Astrocyte (in vitro differentiated cells and primary cell): ENCODE measurements at regions not wholly inside any gene's neighbourhood (a gene's known extent, or its start where the extent isn't known, plus 50 kb on each side); places are given as distances from the start of the nearest gene placed in this dataset.
"Not testable (repeated sequence)": the region's sequence is repeated elsewhere in the genome, so short reads cannot be mapped to it uniquely, and the experiment has no call there.

ENCODE experiments used
- CTCF ChIP-seq: IDR thresholded peaks from 2 replicates; pipeline ENCODE4 v1.5.1; 2011; ENCODE audit warnings: low read depth, mild to moderate bottlenecking, inconsistent platforms, low read length, moderate library complexity; ENCODE audit not compliant: insufficient read depth
- EZH2 ChIP-seq: IDR thresholded peaks from 2 replicates; pipeline ENCODE4 v1.6.1; 2012; ENCODE audit warnings: mild to moderate bottlenecking, low read length, inconsistent platforms; ENCODE audit not compliant: insufficient read depth

GRCh38 chrY:18689890-18690593 is 83.5 kb downstream of the HSFY2 start:
- TF ChIP-seq CTCF, EZH2: not testable (repeated sequence)
